ENCODE measurements at regions not wholly inside any gene's neighbourhood (a gene's known extent, or its start where the extent isn't known, plus 50 kb on each side); places are given as distances from the start of the nearest gene placed in this dataset.

- Histone ChIP-seq H2AFZ (ENCODE audit: low read length) (no peak overlapping the region), H3K4me3 (ENCODE audit: low read length, poor library complexity, severe bottlenecking) (no peak overlapping the region), H3K27me3 (ENCODE audit: insufficient read depth, low read length, poor library complexity, severe bottlenecking) (no peaks in the 10 kb centered on the region), H3K79me2 (ENCODE audit: insufficient read depth, low read length) (no peaks in the 10 kb centered on the region), H3K4me2 (ENCODE audit: low read depth, low read length, poor library complexity, severe bottlenecking) (no peak overlapping the region), H3K9me3 (ENCODE audit: insufficient read depth, low read depth, low read length) (no peaks in the 10 kb centered on the region), H3K4me1 (ENCODE audit: insufficient read depth, low read length, poor library complexity, severe bottlenecking) (no peaks in the 10 kb centered on the region), H3F3A (ENCODE audit: low read depth) (no peaks in the 10 kb centered on the region), H3K9ac (ENCODE audit: low read depth, low read length, poor library complexity, severe bottlenecking) (no peak overlapping the region), H4K20me1 (ENCODE audit: insufficient read depth, low read length, poor library complexity, severe bottlenecking) (no peaks in the 10 kb centered on the region), H3K9me2 (replicated peaks; ENCODE audit: low read depth, low read length) (no peaks in the 10 kb centered on the region), H3K36me3 (ENCODE audit: insufficient read depth, low read length) (no peaks in the 10 kb centered on the region)
- TF ChIP-seq EZH2phosphoT487 (IDR thresholded peaks at IDR 0.05; ENCODE audit: borderline replicate concordance) (no peak), CTCF (conservative IDR thresholded peaks at IDR 0.05; ENCODE audit: low read length) (no peak)
Observed at GRCh38 chr3:67860429-67860828, 206.0 kb upstream of the SUCLG2 start.

GRCh38 chr3:67858492-67858891 is 204.1 kb upstream of the SUCLG2 start:
- Histone ChIP-seq H3K4me2 (ENCODE audit: low read depth, low read length, poor library complexity, severe bottlenecking) (no peak overlapping the region), H3K4me1 (ENCODE audit: insufficient read depth, low read length, poor library complexity, severe bottlenecking) (no peaks in the 10 kb centered on the region)

GRCh38 chr3:67856718-67857117 is 202.3 kb upstream of the SUCLG2 start:
- TF ChIP-seq EZH2phosphoT487 (IDR thresholded peaks at IDR 0.05; ENCODE audit: borderline replicate concordance) (no peak), CTCF (conservative IDR thresholded peaks at IDR 0.05; ENCODE audit: low read length) (no peak)
- H3K9me2 ChIP-seq (replicated peaks; ENCODE audit: low read depth, low read length) = no peaks in the 10 kb centered on the region
- no peaks in the 10 kb centered on the region for H4K20me1 ChIP-seq (ENCODE audit: insufficient read depth, low read length, poor library complexity, severe bottlenecking)
- H3F3A ChIP-seq (ENCODE audit: low read depth) = no peaks in the 10 kb centered on the region
- H3K36me3 ChIP-seq (ENCODE audit: insufficient read depth, low read length) = no peaks in the 10 kb centered on the region
- H3K4me2 ChIP-seq (ENCODE audit: low read depth, low read length, poor library complexity, severe bottlenecking) = no peak overlapping the region
- H3K4me1 ChIP-seq (ENCODE audit: insufficient read depth, low read length, poor library complexity, severe bottlenecking) = no peaks in the 10 kb centered on the region
- H3K9ac ChIP-seq (ENCODE audit: low read depth, low read length, poor library complexity, severe bottlenecking) = no peak overlapping the region
- no peak overlapping the region for H3K4me3 ChIP-seq (ENCODE audit: low read length, poor library complexity, severe bottlenecking)
- no peaks in the 10 kb centered on the region for H3K27me3 ChIP-seq (ENCODE audit: insufficient read depth, low read length, poor library complexity, severe bottlenecking)
- no peak overlapping the region for H2AFZ ChIP-seq (ENCODE audit: low read length)
- no peaks in the 10 kb centered on the region for H3K9me3 ChIP-seq (ENCODE audit: insufficient read depth, low read depth, low read length)
- no peaks in the 10 kb centered on the region for H3K79me2 ChIP-seq (ENCODE audit: insufficient read depth, low read length)

More at GRCh38 chr3:67858492-67858891, 204.1 kb upstream of the SUCLG2 start:
- Histone ChIP-seq H2AFZ (ENCODE audit: low read length) (no peak overlapping the region), H3K4me3 (ENCODE audit: low read length, poor library complexity, severe bottlenecking) (no peak overlapping the region), H4K20me1 (ENCODE audit: insufficient read depth, low read length, poor library complexity, severe bottlenecking) (no peaks in the 10 kb centered on the region), H3K36me3 (ENCODE audit: insufficient read depth, low read length) (no peaks in the 10 kb centered on the region), H3F3A (ENCODE audit: low read depth) (no peaks in the 10 kb centered on the region), H3K79me2 (ENCODE audit: insufficient read depth, low read length) (no peaks in the 10 kb centered on the region), H3K27me3 (ENCODE audit: insufficient read depth, low read length, poor library complexity, severe bottlenecking) (no peaks in the 10 kb centered on the region), H3K9me3 (ENCODE audit: insufficient read depth, low read depth, low read length) (no peaks in the 10 kb centered on the region), H3K9ac (ENCODE audit: low read depth, low read length, poor library complexity, severe bottlenecking) (no peak overlapping the region), H3K9me2 (replicated peaks; ENCODE audit: low read depth, low read length) (no peaks in the 10 kb centered on the region)
- no peak for TF ChIP-seq CTCF (conservative IDR thresholded peaks at IDR 0.05; ENCODE audit: low read length)
- no peak for TF ChIP-seq EZH2phosphoT487 (IDR thresholded peaks at IDR 0.05; ENCODE audit: borderline replicate concordance)
